Stimulated activated CD4-positive, alpha-beta T cell treated with anti-CD3 and anti-CD28 coated beads, Interleukin-4, amount 100 ng/mL, for 1 hour (primary cell): ENCODE measurements at regions not wholly inside any gene's neighbourhood (a gene's known extent, or its start where the extent isn't known, plus 50 kb on each side); places are given as distances from the start of the nearest gene placed in this dataset.

ENCODE experiments used
- DNase-seq: peaks from one replicate; pipeline ENCODE4 v3.0.0-alpha.2; 2020

DNA sequence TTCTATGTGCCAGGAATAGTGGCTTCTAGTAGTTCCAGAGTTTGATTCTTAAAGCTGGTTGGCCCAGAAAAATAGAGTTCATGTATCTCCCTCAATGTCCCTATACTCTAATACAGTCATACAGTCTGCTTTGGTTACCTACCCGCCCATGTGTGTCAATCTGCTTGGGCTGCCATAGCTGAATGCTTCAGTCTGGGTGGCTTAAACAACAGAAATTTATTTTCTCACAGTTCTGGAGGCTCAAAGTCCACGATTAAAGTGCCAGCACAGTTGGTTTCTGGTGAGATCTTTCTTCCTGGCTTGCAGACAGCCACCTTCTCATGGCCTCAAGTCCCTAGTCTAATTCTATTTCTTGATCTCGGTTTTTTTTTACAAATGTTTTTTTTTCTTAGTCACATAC lies 1739.0 kb downstream of the MAT2B start:
- no peak for DNase-seq

GRCh38 chr5:165258197-165258771 lies 1752.9 kb downstream of the MAT2B start:
- no peak for DNase-seq

GRCh38 chr5:165260426-165260825 lies 1755.0 kb downstream of the MAT2B start:
- no peak for DNase-seq

DNA sequence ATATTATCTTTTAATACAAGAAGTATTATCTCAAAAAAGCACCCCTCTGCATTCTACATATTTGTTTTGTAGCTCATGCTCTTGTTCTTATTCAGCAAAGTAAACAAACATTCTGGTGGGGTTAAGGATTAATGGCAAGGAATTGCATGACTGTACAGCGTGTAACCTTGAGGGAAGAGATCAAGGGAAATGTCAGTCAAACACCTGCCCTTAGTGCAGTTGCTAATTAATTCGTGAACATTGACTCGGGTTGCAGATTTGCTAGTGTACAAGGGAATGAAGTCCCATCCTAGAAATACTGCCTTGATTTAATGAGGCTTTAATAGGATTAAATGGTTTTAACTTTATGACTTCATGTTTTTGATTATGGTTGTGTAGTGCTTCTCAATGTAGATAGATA lies 1758.1 kb downstream of the MAT2B start:
- DNase-seq = no peak

DNA sequence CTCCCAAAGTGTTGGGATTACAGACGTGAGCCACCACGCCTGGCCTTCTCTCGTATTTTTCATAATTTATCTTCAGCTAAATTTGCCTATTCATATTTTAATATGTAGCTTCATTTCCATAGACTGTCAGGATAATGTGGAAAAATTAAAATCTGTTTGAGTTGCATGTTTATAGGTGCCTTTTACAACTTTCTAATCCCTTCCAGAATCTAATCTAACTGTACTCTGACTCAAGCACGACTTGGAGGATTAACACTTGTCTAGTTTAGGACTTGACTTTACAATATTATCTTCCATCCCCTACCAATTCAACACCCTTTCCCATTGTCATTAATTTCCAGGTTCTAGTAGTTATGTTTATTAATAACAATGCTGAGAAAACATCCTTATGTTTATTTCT lies 1761.5 kb downstream of the MAT2B start:
- no peak for DNase-seq

- DNase-seq = no peak
Observed at GRCh38 chr5:165272436-165272835, 1767.0 kb downstream of the MAT2B start.

DNA sequence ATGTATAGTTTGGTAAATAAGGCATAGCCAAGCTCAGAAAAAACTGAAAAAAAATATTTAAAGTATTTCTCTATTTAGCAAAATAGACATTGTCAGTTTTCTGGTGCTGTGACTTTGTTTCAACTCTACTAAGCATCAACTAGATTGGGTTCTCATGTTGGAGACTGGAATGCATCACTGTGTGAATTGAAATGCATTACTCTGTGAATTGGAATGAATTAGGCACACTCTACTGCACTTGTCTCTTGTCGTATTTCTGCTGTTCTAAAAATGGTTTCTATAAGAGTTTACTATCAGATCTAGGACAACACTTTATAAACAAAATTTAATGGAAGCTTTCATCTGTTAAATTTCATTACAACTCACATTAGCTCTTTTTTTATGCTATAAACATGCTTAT lies 1772.2 kb downstream of the MAT2B start:
- no peak for DNase-seq

DNA sequence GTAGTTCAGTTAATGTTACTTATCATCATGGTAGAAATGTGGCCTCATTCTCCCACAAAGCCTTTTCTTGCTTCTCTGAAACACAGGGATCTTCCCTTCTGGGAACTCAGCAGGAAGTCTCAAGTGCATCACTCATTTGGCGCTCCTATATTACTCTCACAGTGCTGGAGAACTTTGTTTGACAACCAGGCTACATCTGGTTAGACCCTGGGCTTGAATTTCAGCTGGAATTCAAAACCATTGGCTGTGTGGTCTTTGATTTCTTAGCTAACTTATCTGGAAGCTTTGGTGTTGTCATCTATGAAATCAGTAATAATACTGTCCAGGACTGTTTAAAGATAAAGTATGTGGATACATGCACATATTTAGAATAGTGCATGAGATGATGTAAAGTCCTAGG lies 1777.1 kb downstream of the MAT2B start:
- DNase-seq = no peak

GRCh38 chr5:165286692-165287091 lies 1781.3 kb downstream of the MAT2B start:
- no peak for DNase-seq

- DNase-seq = no peak
Observed at GRCh38 chr5:165290535-165290934, 1785.1 kb downstream of the MAT2B start.

DNA sequence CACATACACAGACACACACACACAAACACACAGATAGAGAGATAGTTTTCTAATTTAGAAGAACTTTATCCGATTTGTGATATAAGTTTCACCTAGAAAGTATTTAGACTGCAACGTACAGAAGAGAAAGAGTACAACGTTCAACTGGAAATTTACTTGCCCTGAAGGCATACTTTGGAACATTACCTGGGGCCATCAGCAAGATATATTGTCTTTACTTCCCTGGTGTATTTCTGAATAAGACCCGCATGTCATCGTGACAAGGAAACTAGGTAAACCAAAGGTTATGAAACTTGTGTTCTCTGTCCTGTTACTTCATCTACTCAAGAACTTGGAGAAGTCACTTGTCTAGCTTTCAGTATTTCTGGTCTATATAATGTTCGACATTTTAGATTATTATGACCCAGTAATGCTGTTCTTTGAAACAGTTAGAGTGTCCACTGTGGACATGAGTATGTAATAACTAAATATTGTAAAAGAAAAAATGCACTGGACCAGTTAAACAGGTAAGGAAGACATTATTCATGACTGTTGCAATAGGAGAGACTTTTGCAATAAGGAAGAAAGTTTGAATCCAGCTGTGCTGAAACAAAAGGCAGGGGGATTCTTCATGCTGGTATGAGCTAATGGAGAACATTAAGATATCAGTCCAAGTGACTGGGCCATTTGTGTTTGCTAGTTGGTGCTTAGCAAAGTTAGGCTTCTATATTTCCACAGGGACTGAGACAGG lies 1791.1 kb downstream of the MAT2B start:
- DNase-seq = no peak

DNA sequence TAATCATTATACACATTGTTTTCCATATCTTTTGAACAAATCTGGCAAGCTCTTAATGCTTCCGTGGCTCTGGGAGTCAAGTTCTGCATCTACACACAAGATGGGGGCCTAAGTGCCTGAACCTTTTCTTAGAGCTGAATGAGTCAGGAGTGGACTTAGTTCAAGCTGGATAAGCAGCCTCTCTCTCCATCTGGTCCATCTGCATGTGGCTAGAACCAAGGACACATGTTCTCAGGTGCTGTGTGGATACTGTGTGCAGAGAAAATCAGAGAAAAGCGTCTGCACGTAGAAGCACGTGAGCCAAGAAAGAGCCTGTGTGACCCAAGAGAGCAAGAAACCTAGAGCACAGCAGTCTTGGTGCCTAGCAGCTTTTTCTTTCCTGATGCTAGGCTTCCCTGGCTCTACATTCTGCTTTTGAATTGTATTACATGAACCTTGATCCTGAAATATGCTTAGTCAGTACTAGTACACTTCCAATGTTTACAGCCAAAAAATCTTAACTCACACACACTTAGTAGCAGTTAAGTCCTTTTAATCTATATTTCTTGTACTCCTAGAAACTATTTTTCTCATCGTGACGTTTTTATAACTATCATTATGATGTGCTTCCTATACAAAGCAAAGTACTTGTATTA lies 1798.9 kb downstream of the MAT2B start:
- DNase-seq = no peak

DNA sequence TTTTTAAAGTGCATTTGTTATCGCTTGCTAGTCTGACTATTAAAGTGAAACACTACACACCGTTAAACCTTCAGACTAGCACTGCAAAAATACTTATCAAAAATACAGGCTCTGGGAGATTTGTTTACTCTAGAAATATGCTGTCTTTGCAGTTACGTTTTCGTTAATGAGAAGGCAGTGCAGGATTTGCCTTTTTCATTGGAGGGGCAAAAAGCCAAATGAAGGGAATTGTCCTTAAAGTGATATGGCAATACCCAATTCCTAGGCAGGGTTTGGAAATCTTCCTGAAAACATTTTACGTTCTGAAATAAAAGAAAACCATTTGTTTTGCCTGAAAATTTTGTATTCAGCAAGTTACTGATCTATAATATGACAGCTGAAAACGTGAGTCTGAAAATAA lies 1800.2 kb downstream of the MAT2B start:
- no peak for DNase-seq

DNA sequence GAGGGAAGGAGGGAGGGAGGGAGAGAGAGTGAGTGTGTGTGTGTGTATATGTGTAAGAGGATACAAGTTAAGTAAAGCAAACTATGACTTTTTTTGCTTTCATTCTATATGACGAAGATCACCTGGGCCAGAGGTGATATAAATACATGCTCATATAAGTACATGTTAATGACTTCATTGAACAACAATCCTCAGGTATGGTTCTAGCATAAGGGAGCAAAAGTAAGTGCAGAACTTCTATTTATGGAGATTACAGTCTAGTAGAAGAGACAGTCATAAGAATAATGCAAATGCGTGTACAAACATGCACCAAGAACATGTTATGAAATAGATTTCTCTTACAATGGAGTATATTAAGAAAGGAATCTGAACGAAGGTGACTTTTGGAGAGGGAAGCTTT lies 1804.0 kb downstream of the MAT2B start:
- no peak for DNase-seq

DNA sequence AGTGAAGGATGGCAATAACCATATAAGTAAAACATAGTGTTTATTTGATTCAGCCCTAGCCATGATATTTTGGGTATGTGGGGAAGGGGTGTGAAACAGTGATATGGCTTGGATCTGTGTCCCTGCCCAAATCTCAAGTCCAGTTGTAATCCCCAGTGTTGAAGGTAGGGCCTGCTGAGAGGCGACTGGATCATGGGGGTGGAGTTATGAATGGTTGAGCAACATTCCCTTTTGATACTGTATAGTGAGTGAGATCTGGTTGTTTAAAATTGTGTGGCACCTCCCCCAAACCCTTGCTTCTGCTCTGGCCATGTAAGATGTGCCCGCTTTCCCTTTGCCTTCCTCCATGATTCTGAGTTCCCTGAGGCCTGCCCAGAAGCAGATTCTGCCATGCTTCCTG lies 1804.6 kb downstream of the MAT2B start:
- DNase-seq = no peak

DNA sequence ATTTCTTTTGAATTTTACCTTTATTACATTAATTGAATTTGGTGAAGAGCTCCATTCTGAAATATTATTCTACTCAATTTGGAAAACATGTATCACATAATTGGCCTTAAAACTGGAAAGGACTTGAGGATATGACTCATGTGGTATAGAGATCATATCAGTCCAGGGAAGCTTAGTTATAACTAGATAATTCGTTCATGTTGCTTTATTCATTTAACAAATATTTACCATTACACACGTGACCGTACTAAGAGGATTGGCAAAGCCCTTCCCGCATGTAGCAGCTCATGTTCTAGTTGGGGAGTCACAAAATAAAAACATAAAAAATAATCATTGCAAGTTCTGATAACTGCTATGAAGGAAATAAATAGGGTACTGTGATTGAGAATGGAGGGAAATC lies 1816.5 kb downstream of the MAT2B start:
- DNase-seq = no peak

DNA sequence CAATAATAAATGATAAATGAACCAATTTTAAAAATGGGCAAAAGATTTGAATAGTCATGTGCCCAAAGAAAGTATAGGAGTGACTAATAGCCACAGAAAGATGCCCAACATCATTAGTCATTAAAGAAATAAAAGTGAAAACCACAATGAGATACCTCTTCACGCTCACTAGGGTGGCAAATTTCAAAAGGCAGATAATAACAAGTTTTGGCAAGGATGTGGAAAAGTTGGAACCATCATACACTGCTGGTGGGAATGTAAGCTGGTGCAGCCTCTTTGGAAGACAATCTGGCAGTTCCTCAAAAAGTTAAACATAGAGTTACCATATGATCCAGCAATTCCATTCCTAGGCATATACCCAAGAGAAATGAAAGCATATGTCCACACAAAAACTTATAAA lies 1819.8 kb downstream of the MAT2B start:
- DNase-seq = no peak

GRCh38 chr5:165327631-165328030 lies 1822.2 kb downstream of the MAT2B start:
- no peak for DNase-seq

DNA sequence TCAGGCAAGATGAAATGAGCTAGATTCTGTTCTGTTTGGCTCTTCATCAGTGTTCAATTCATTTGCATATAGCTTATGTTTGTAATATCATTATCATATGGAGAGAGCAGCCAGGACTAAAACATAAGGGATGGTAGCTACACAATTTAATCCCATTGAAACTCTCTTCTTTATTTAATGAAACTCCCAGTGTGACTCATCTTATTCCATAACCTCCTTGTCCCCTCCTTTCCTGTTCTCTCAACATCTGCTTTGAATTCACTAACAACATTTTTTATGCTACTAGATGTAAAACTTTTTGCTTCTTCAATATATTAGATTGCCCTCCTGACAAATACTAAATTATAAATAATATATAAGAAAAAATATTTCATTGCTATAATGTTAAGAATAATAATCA lies 1823.4 kb downstream of the MAT2B start:
- no peak for DNase-seq

- no peak for DNase-seq
Observed at GRCh38 chr5:165333623-165334022, 1828.2 kb downstream of the MAT2B start.

GRCh38 chr5:165334201-165334600 lies 1828.8 kb downstream of the MAT2B start:
- no peak for DNase-seq

- no peak for DNase-seq
Observed at GRCh38 chr5:165349735-165350134, 1844.3 kb downstream of the MAT2B start.

DNA sequence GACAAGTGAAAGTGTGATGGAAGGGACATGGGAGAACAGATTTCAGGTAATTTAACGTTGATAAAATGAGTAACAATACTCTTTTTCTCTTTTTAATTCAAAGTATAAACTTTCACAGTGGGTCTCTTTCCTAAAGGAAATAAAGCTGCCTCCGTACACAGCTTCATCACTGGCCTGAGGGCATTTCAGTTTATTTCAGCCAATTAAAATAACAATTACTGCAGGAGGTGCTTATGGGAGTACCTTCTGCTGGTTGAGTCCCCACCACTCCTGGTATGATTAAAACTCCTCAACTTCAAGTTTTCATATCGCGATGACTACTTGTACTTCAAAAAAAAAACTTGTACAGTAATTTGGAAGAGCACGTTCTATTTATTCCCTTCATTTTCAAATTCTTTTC lies 1845.9 kb downstream of the MAT2B start:
- no peak for DNase-seq

DNA sequence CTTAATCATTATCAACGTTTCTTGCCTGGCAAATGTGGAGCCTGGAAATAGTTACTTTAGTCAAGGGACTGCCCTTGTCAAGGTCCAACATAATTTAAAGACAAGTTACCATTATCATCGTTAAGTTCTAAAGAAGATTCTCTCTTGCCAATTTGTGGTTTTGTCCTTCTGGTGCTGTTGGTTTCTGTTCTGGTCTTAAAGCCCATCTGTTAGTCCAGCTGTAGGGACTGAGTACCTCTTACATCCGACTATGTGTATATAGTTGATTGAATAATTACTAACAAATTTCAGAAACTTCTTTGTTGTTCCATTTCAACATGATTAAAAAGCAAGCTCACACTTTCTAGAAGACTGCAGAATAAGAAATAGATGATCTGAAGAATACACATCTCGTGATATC lies 1854.9 kb downstream of the MAT2B start:
- DNase-seq = no peak
